K562 (cell line): ENCODE measurements at regions not wholly inside any gene's neighbourhood (a gene's known extent, or its start where the extent isn't known, plus 50 kb on each side); places are given as distances from the start of the nearest gene placed in this dataset.

Experiments used
- FOSL1 ChIP-seq: fragments of 200-800 bp; sonication (Bioruptor generic); conservative IDR thresholded peaks from 2 replicates; pipeline ENCODE4 v1.6.1; 2016; ENCODE audit warnings: missing genetic modification characterization, missing compliant biosample characterization
- GABPA ChIP-seq: fragments of 200-800 bp; sonication (Bioruptor generic); conservative IDR thresholded peaks from 2 replicates; pipeline ENCODE4 v1.6.1; 2016; ENCODE audit warnings: low read depth, missing genetic modification characterization, missing compliant biosample characterization
- HNRNPLL ChIP-seq: fragments of 200-400 bp; formaldehyde crosslinking; IDR thresholded peaks from 2 replicates; pipeline ENCODE4 v1.6.1; 2017; ENCODE audit warnings: low read length, low read depth, mild to moderate bottlenecking; ENCODE audit not compliant: poor library complexity, severe bottlenecking
- JUNB ChIP-seq: fragments of 450-650 bp; formaldehyde crosslinking; conservative IDR thresholded peaks from 2 replicates; pipeline ENCODE4 v1.4.0; 2020; ENCODE audit warnings: mild to moderate bottlenecking
- KDM1A ChIP-seq, 2 experiments: fragments of 450-650 bp; IDR thresholded peaks; 2 replicates each; pipeline ENCODE4 v1.6.1; 2016; ENCODE audit warnings: mild to moderate bottlenecking in 2 of 2
- POLR2A ChIP-seq: fragments of 450-650 bp; conservative IDR thresholded peaks from 2 replicates; pipeline ENCODE4 v1.6.1; 2016
- SRSF9 ChIP-seq: fragments of 200-400 bp; formaldehyde crosslinking; IDR thresholded peaks from 2 replicates; pipeline ENCODE4 v1.6.1; 2017; ENCODE audit warnings: low read depth, low read length, borderline replicate concordance
- ZNF3 ChIP-seq: fragments of 250-450 bp; sonication (Bioruptor Pico); IDR thresholded peaks from 2 replicates; pipeline ENCODE4 v1.5.0; 2021; ENCODE audit warnings: mild to moderate bottlenecking, moderate library complexity
- TF ChIP-seq, protein P1 (sequence below): fragments of 450-650 bp; IDR thresholded peaks from 2 replicates; pipeline ENCODE4 v1.6.1; 2018; ENCODE audit not compliant: partially characterized antibody

DNA sequence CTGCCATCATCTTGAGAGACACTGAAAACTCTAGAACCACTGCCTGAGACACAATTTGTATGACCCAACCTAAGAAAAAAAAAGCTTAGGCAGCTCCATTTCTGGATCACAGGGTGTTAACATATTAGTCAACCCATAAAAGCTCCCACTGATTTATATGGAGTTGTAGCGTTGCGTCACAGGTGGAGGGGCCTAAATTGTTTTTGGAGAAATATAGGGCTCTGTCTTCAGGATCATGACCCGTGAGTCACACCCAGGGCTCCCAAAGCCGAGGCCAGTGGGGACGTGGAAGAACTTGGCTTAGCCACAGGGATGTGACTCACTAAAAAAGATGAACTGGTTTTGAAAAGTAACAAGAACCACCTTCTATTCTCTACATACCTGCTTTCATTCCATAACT is 116.5 kb upstream of the BMP2 start:
- TF ChIP-seq KDM1A (IDR thresholded peaks at IDR 0.05) = no peak
- no peak for TF ChIP-seq POLR2A
- TF ChIP-seq ZNF3 (CRISPR knock-in tag) = no peak
- no peak for TF ChIP-seq FOSL1 (tag)
- no peak for TF ChIP-seq HNRNPLL
- TF ChIP-seq, protein P1, sequence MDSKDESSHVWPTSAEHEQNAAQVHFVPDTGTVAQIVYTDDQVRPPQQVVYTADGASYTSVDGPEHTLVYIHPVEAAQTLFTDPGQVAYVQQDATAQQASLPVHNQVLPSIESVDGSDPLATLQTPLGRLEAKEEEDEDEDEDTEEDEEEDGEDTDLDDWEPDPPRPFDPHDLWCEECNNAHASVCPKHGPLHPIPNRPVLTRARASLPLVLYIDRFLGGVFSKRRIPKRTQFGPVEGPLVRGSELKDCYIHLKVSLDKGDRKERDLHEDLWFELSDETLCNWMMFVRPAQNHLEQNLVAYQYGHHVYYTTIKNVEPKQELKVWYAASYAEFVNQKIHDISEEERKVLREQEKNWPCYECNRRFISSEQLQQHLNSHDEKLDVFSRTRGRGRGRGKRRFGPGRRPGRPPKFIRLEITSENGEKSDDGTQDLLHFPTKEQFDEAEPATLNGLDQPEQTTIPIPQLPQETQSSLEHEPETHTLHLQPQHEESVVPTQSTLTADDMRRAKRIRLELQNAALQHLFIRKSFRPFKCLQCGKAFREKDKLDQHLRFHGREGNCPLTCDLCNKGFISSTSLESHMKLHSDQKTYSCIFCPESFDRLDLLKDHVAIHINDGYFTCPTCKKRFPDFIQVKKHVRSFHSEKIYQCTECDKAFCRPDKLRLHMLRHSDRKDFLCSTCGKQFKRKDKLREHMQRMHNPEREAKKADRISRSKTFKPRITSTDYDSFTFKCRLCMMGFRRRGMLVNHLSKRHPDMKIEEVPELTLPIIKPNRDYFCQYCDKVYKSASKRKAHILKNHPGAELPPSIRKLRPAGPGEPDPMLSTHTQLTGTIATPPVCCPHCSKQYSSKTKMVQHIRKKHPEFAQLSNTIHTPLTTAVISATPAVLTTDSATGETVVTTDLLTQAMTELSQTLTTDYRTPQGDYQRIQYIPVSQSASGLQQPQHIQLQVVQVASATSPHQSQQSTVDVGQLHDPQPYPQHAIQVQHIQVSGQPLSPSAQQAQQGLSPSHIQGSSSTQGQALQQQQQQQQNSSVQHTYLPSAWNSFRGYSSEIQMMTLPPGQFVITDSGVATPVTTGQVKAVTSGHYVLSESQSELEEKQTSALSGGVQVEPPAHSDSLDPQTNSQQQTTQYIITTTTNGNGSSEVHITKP = no peak
- no peak for TF ChIP-seq JUNB (CRISPR knock-in tag)
- TF ChIP-seq SRSF9 = no peak
- no peak for TF ChIP-seq GABPA (tag)
